ENCODE measurements at regions not wholly inside any gene's neighbourhood (a gene's known extent, or its start where the extent isn't known, plus 50 kb on each side); places are given as distances from the start of the nearest gene placed in this dataset.

- no peak for DNase-seq
These were observed 378.8 kb upstream of the TLE4 start for GRCh38 chr9:79193001-79193400.

GRCh38 chr9:79193501-79194223 is 378.1 kb upstream of the TLE4 start:
- no peak for DNase-seq

GRCh38 chr9:79195879-79196278 is 375.9 kb upstream of the TLE4 start:
- no peak for DNase-seq

GRCh38 chr9:79196606-79197005 is 375.2 kb upstream of the TLE4 start:
- DNase-seq, result no peak

- no peak for DNase-seq
These were observed 371.4 kb upstream of the TLE4 start for GRCh38 chr9:79200336-79200735.

- DNase-seq, result no peak
These were observed 370.1 kb upstream of the TLE4 start for GRCh38 chr9:79201636-79202035.

- DNase-seq, result no peak
These were observed 362.9 kb upstream of the TLE4 start for GRCh38 chr9:79208791-79209396.

- no peak for DNase-seq
These were observed 361.1 kb upstream of the TLE4 start for GRCh38 chr9:79210541-79211243.

GRCh38 chr9:79213417-79214125 is 358.2 kb upstream of the TLE4 start:
- DNase-seq, result no peak

- DNase-seq, result peak; percentile 22
These were observed 355.9 kb upstream of the TLE4 start for GRCh38 chr9:79215821-79216220.

- no peak for DNase-seq
These were observed 351.5 kb upstream of the TLE4 start for GRCh38 chr9:79220251-79220650.

GRCh38 chr9:79220666-79221065 is 351.1 kb upstream of the TLE4 start:
- DNase-seq, result no peak

GRCh38 chr9:79221084-79221483 is 350.7 kb upstream of the TLE4 start:
- peak; percentile 9 for DNase-seq

GRCh38 chr9:79222483-79222882 is 349.3 kb upstream of the TLE4 start:
- DNase-seq, result no peak

- peak; percentile 19 for DNase-seq
These were observed 346.9 kb upstream of the TLE4 start for GRCh38 chr9:79224672-79225433.

- DNase-seq, result peak; percentile 25
These were observed 338.2 kb upstream of the TLE4 start for GRCh38 chr9:79233542-79233941.

GRCh38 chr9:79236466-79236865 is 335.3 kb upstream of the TLE4 start:
- DNase-seq, result no peak

- DNase-seq, result no peak
These were observed 333.9 kb upstream of the TLE4 start for GRCh38 chr9:79237861-79238260.

GRCh38 chr9:79240774-79241173 is 331.0 kb upstream of the TLE4 start:
- no peak for DNase-seq

- no peak for DNase-seq
These were observed 329.3 kb upstream of the TLE4 start for GRCh38 chr9:79242489-79242888.

GRCh38 chr9:79246170-79246569 is 325.6 kb upstream of the TLE4 start:
- DNase-seq, result no peak

GRCh38 chr9:79247021-79247420 is 324.7 kb upstream of the TLE4 start:
- DNase-seq, result no peak

- DNase-seq, result no peak
These were observed 321.0 kb upstream of the TLE4 start for GRCh38 chr9:79250806-79251205.

All from suppressor macrophage treated with lipopolysaccharide for 4 hours (primary cell).